Cerebellar cortex (tissue), 1 donor: ENCODE measurements at regions not wholly inside any gene's neighbourhood (a gene's known extent, or its start where the extent isn't known, plus 50 kb on each side); places are given as distances from the start of the nearest gene placed in this dataset.

Experiments
- DNase-seq: peaks from one replicate; pipeline ENCODE4 v3.0.0-alpha.2; 2015; ENCODE audit warnings: low spot score

DNA sequence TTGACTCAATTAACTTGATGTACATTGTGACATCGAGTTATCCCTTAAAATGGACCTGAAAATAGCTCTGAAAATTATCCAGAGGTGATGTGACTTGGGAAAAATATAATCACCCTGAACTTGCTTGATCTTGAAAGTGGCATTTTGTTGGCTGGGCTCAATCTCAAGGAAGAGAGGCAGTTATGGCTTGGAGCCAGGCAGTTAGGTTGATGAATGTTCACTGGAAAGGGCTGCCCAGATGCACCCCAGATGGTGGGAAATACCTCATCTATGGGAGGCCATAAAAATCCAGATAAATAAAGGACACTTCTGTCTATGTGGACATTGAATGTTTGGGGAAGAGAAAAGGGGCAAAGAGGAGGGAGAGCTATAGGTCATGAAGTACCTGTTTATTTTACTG is 55.7 kb upstream of the OR5AN1 start:
- DNase-seq, result no peak

DNA sequence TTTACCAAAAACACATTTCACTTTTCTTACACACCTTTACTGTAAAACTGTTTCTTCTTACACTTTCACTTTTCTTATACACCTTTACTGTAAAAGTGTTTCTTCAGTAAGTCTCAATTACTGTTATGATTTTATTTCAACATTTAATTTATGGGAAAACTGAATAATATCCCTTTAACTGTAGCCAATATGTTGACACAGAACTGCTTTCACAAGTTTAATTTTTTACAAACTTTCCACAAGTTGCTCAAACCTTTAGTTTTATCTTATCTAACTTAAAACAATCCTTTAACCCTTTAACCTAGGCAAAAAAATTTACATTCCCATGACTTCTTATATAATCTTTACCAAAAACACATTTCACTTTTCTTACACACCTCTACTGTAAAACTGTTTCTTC is 63.3 kb upstream of the OR5AN1 start:
- DNase-seq, result no peak

DNA sequence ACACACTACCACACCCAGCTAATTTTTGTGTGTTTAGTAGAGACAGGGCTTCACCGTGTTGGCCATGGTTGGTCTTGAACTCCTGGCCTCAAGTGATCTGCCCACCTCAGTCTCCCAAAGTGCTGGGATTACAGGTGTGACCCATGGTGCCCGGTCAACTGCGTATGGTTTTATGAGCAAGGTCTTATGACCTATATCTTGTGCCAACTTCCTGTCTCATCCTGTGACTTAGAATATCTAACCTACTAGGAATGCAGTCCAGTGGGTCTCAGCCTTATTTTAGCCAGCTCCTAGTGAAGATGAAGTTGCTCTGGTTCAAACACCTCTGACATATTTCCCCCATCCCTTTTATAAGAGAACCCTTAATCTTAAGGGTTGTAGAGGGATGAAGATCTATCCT is 66.1 kb upstream of the OR5AN1 start:
- DNase-seq, result no peak

DNA sequence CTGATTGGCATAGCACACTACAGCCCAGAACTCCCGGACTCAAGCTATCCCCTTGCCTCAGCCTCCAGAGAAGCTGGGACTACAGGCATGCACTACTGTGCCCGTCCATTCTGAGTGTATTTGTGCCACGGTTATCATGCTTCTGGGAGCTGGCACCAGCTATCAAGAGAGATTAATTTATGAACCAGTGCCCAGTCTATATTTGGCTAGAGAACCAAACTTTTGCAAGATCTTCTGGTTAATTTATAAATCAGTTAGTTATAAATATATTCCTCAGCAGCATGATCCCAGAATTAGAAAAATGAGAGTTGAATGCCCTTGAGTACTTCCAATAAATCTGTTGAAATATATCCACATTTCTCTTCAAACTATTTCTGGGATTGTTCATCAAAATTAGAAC is 67.5 kb upstream of the OR5AN1 start:
- no peak for DNase-seq

DNA sequence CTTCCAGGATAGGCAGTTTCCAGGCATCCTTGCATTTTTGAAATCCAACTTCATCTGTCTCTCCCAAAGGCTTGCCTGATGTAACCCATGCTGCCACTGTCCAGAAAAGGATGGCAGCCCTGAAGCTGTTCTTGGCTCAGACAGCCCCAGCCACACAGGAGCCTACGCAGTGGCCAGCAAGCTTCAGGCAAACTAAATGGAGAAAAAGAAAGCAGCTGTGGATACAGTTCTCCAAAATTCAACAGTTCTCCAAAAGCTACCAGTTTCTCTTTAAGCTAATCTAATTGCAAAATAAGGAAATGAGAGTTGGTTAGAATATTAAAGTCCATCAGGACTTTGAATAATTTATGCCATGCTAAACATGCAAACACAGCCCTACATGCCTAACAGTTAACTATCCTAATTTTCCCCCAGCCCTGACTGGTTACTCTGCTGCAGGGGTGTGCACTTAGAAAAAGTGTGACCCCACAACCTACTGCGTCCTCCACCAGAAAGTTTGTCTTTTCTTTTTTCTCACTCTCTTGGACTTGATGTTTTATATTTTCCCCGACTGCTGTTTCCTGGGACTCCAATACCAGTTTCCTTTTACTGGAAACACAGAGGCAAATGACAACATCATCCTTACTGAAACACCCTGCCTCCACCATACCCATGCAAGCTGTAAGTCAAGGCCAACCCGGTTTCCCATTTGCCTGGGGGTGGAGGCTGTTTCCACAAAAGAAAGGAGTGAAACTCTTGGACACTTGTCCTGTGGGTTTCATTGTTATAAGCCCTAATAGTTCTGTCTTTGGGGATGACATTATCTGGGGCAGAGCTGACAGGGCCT is 69.1 kb upstream of the OR5AN1 start:
- DNase-seq, result no peak

DNA sequence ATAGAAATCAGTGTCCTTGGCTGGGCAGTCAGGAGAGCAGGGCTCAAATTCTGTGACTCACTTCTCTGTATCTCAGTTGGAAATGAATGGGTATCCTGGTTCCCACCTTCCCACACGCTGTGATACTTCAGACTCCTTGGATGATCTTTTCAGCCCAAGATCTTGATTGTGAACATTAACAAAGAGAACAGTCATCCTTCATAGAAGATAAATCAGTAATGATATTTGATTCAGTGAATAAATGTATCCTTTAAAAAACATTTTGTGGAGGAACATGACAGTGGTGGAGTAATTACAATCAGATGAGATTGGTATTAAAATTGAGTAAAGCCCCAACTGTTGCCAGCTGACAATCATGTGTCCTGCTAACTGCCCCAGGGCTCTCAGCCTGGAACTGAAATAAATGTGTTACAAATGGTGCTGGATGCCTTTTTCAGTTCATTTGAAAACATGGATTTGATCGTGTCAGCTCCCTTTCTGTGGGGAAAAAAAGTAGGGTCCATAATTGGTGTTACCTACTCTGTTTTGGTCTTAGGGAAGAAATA is 72.9 kb upstream of the OR5AN1 start:
- DNase-seq, result no peak

DNA sequence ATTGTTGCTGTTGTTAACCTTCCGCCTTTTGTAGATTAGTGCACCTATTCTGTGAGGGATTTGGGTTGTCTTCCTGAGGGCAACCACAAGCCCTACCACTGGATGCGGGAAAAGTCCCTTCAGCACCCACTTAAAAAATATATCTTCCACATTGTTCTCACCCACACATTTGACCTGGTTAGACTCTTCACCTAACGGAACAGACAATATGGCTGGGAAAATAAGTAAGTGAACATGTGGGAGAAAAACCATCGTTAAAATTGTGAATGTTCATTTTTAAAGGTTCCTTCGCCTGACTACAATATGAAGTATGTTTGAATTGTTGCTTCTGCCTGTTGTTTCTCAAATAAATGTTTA is 72.0 kb upstream of the MPEG1 start:
- DNase-seq, result no peak

DNA sequence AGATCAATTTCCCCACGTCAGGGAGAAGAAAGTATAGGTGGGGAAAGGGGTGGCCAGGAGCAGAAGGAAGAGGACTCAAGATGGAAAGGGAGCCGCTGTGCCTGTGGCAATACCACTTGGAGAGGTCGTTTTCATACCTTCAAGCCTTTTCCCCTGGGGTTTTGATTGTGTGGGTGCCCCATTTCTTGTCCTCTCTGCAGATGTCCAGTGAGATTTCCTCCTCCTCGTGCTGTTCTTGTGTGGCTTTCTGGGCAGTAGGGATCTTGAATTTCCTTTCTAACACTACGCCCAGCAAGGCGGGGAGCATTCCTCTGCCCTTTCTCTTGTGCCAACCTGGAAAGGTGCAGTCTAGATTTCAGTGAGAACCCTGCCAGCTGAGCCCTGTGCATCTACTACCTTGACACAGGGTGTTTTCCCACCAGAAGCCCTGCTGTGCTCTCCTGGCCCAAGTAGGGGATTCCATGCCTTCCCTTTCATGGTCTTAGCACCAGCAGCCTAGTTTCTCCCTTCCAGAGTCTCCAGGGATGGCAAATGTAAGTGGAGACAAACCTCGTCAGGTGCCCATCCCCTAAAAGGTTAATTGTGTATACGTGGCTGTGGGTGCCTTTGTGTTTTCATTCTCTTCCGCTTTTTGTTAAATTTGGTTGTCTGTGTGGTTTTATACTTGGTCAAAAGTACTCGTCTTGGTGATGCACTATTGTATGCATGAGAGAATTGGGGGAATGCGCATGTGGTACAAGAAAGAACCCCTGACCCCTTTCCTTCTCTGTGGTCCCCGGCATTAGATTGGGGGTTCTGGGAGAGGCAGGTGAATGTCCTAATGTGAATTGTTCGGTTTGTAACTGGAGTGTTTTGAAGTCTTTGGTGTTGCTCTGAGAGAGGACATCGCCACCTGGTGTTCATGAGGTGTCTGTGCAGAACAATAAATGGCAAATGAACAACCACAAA is 71.4 kb upstream of the MPEG1 start:
- peak; percentile 57 for DNase-seq

DNA sequence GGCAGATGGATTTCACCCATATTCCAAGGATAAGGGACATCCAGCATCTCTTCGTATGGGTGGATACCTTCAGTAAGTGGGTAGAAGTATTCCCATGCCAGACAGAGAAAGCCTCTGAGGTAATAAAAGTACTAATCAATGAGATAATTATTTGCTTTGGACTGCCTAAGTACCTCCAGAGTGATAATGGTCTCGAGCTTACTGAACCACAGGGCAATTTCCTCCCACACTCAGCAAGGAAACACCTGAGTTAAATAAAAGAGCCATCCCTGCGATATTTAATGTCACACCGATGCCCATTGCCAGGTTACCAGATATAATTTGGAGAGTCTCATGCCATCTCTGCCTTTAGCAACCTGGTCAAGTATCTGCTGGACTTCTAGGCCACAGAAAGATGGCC is 70.6 kb upstream of the MPEG1 start:
- DNase-seq, result no peak

DNA sequence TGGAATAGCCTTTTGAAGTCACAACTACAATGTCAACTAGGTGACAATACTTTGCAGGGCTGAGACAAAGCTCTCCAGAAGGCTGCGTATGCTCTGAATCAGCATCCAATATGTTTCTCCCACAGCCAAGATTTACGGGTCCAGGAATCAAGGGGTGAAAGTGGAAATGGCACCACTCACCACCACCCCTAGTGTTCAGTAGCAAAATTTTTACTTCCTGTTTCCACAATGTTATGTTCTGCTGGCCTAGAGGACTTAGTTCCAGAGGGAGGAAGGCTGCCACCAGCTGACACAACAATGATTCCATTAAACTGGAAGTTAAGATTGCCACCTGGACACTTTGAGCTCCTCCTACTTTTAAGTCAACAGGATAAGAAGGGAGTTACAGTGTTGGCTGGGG is 68.5 kb upstream of the MPEG1 start:
- DNase-seq, result no peak

DNA sequence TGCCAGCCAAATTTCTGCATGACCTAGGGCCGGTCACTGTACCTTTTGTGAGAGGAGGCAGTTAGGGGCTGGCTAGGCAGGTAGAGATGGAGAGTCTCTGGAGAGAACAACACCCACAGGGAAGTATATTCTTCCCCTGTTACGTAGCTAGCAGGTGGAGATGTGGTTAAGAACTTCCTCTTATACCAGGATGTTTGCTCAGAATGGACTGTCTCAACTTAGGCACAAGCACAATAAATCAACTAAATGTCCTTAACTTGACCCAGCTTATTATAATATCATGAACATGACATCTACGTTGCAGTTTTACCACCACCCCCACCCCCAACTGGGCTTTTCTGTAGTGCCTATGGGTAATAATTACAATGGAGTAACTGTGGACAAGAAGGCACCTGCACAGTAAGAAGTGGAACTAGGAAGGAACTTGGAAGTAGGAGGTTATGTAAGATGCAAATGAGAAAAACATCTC is 60.7 kb upstream of the MPEG1 start:
- DNase-seq, result no peak

DNA sequence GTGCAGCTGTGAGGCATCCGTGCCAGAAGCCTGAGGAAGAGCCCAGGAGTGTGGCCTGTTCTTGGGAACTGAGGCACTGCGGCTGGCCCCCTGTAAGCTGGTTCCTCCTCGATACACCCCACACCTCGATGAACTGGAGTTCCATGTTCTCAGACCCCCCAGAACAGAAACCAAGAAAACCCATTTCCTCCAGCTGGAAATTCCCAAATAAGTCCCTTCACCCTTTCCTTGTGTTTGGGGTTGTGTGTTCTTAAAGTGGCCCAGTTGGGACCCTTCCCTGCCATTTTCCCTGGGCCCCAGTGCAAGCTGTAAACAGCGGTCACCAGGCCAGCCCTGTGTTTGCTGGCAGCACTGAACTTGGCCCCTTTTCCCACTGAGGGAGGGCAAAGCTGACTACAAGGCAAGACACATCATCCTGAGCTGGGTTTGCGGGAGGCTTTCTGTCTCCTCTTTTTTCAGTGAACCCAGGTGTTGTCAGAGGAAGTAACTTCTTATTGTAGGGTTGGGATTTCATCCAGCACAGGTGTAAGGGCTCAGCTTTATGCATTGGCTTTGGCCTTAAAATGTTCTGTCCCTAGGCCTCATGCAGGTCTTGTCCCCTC is 60.1 kb upstream of the MPEG1 start:
- DNase-seq, result no peak

DNA sequence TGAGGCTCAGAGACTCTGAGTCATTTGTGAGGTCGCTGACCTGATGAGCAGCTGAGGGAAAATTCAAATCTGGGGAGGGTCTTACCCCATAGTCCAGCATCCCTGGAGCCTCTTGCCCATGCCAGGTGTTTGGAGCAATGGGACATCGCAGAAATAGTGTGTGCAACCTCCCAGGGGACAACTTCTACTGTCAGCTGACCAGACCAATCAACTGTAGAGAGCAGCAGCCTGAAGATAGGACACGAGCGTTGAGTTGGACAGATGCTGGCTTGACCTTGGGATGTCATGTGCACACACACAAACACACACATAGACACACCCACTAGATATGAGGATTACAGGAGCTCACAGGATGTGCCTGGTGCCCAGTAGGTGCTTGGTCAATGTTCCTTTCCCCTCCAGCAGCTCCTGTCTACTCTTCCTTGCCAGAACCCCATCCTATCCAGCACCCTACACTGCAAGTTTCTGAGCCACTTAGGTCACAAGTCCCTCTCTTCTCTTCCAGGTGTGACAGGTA is 59.1 kb upstream of the MPEG1 start:
- no peak for DNase-seq

DNA sequence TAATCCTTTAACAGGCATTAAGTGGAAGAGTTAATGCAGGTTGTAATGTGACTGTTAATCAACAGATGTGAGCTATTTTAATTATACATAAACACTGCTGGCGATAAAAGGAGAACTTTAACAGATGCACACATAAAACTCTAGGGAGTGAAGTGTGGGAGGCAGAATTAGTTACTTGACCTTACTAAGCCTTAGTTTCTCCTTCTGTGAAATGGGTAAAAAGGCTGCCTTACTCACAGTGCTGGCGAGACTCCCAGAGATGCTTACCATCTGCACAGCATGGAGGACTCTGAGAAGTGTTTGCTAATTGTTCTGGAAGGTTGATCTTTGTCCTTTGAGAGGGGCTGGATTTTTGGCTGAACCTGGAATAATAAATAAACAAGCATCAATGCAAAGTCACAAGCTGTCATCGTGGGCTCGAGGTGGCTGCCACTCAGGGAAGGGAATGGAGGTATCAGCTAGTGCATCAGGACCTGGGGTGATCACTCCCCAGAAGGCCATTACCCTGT is 58.6 kb upstream of the MPEG1 start:
- DNase-seq, result no peak

DNA sequence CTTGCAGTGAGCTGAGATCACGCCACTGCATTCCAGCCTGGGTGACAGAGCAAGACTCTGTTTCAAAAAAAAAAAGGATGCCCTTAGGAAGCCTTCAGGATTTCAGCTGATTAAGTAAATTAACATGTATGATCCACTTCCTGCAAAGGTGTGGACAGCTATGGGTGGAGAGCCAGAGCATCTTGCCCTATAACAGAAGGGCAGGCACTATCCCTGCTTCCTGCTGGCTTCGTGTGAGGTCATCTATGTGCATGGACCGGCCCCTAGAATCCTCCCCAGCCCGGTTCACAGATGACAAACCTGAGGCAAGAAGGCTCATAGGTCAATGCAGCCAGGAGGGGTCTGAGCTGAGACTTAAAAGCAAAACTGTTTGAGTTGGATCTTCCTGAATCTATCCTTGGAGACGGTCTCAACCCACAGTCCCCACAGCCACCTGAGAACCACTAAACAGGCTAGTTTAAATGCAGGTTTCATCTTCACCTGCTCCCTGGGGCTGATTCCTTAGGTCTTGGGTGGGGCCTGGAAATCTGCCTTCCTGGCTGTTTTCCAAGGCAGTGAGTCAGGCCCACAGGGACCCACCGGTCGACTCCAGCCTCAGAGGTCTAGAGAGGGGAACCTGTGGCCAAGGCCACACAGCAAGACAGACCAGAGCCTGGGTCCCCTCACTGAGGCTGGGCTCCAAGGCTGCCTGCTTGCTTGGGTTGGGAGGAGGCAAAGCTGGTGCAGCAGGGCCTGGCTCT is 55.2 kb upstream of the MPEG1 start:
- DNase-seq, result no peak

DNA sequence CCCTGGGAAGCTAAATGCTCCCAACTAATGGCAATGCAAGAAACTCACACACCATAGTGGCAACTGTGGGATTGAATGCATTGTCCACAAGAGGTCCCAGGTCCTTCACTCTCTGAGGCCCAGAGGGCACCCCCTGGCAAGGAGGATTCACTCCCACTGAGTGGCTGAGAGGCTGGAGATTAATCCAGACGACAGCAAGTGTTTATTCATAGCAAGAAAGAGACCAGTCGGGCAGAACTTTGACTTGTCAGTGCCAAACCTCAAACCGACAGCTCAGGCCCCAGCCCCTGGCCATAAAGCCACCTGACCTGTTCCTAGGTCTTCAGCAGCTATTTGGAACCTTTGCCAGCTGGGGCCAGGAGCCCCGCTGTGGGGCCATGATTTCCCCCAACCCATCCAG is 54.5 kb upstream of the MPEG1 start:
- no peak for DNase-seq

DNA sequence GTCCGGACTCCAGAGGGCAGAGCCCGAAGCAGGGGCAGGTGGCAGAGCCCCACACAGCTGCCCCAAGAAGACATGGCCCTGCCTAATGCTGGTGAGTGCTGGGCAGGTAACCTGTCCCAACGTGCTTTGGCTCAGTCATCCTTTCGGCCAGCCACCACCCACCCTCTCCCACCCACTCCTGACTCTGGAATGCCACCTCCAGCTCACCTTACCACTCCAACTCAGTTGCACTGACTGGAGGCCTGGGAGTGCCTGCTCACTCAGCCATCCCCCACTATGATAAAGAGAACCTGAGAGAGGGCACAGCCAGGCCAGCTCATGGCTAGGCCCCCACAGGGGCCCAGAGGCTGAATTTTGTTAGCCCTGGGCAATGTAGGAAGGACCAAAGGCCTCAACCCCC is 53.8 kb upstream of the MPEG1 start:
- DNase-seq, result no peak

DNA sequence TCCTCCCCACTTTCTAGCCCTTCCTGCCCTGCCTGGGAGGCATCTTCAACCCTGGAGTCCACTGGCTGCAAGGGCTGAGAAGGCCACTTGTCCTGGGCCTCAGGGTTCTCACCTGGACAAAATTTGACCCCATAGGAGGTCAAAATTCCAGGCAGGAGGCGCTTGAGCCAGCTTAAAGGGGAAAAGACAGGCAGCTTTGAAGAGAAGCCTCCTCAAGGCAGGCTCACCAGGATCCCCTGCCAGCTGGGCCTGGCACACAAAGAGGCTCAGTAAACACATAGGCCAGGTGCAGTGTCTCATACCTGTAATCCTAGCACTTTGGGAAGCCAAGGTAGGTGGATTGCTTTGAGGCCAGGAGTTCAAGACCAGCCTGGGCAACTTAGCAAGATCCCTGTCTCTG is 53.0 kb upstream of the MPEG1 start:
- no peak for DNase-seq

DNA sequence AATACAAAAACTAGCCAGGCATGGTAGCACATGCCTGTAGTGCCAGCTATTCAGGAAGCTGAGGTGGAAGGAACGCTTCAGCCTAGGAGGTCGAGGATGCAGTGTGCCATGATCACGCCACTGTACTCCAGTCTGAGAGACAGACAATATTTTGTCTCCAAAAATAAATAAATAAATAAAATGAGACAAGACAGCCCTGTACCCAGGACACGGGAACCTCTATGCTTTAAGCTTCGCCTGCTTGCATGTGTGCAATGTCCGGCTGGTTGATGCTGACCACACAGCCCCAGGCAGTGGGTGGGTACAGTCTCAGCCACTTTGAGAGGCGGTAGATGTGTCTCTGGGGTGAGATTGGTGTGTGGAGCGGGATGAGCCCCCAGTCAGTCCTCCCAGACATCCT is 52.0 kb upstream of the MPEG1 start:
- DNase-seq, result no peak

DNA sequence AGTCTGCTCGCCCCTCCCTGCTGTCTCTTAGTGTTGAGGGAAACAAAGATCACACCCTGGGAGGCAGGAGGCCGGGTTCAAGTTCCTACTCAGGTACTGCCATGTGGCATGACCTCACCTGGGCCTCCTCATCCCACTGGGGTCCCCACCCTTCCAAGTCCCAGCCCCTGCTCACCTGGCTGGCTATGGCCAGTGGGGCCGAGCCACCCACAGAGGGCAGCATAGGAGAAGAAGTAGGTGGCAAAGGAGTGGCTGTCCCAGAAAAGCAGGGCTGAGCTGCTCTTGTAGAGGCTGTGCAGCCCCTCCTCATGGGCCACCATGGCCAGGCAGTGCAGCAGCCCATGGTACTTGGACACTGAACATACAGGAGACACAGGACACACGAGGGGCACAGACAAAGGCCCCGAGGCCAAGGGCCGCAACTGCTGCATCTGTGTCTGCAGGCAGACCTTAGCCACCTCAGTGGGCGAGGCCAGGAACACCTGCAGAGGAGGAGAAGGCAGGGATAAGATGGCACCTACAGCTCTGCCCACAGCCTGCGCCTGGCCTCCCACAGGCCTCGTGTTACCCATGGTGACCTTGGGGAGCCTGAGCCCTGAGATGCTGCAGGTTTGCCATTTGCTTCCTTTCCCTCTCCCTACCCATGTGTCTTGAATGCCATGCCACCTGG is 50.6 kb upstream of the MPEG1 start:
- no peak for DNase-seq
